HG02973 (cell line): ENCODE measurements at regions not wholly inside any gene's neighbourhood (a gene's known extent, or its start where the extent isn't known, plus 50 kb on each side); places are given as distances from the start of the nearest gene placed in this dataset.

Experiments used
- ATAC-seq: cut with Tn5 transposase; IDR thresholded peaks from one replicate; pipeline ENCODE4 v1.9.1; 2021; ENCODE audit warnings: moderate library complexity; ENCODE audit not compliant: unreplicated experiment

GRCh38 chr4:36704289-36704688 is 422.9 kb downstream of the DTHD1 start:
- no peak for ATAC-seq

- no peak for ATAC-seq
Observed at GRCh38 chr4:36709991-36710390, 428.6 kb downstream of the DTHD1 start.

- no peak for ATAC-seq
Observed at GRCh38 chr4:36712013-36712412, 430.6 kb downstream of the DTHD1 start.

GRCh38 chr4:36716874-36717273 is 435.5 kb downstream of the DTHD1 start:
- no peak for ATAC-seq

GRCh38 chr4:36719425-36719824 is 438.0 kb downstream of the DTHD1 start:
- ATAC-seq: no peak

- ATAC-seq: no peak
Observed at GRCh38 chr4:36722986-36723385, 441.6 kb downstream of the DTHD1 start.

GRCh38 chr4:36734334-36734733 is 452.9 kb downstream of the DTHD1 start:
- ATAC-seq: no peak

GRCh38 chr4:36737691-36738090 is 456.3 kb downstream of the DTHD1 start:
- no peak for ATAC-seq

- ATAC-seq: no peak
Observed at GRCh38 chr4:36740796-36741310, 459.4 kb downstream of the DTHD1 start.

GRCh38 chr4:36747277-36748129 is 466.1 kb downstream of the DTHD1 start:
- no peak for ATAC-seq

GRCh38 chr4:36753048-36753447 is 471.6 kb downstream of the DTHD1 start:
- no peak for ATAC-seq

- no peak for ATAC-seq
Observed at GRCh38 chr4:36757580-36758311, 476.3 kb downstream of the DTHD1 start.

GRCh38 chr4:36758312-36759178 is 477.1 kb downstream of the DTHD1 start:
- no peak for ATAC-seq

GRCh38 chr4:36761607-36762006 is 480.2 kb downstream of the DTHD1 start:
- ATAC-seq: no peak

- ATAC-seq: no peak
Observed at GRCh38 chr4:36763814-36764213, 480.7 kb upstream of the NWD2 start.

- no peak for ATAC-seq
Observed at GRCh38 chr4:36767596-36767995, 476.9 kb upstream of the NWD2 start.

GRCh38 chr4:36771411-36772153 is 473.0 kb upstream of the NWD2 start:
- no peak for ATAC-seq

GRCh38 chr4:36772154-36772516 is 472.4 kb upstream of the NWD2 start:
- ATAC-seq: no peak

GRCh38 chr4:36773467-36773866 is 471.1 kb upstream of the NWD2 start:
- no peak for ATAC-seq

- no peak for ATAC-seq
Observed at GRCh38 chr4:36775544-36775943, 469.0 kb upstream of the NWD2 start.
